SK-N-SH (cell line): ENCODE measurements at regions not wholly inside any gene's neighbourhood (a gene's known extent, or its start where the extent isn't known, plus 50 kb on each side); places are given as distances from the start of the nearest gene placed in this dataset.

Experiments used
- CTCF ChIA-PET: fragments of 300-600, 350-600 bp; formaldehyde crosslinking; extraction: SDS; loops from one replicate; lab custom pipeline; 2021; lab: Yijun Ruan, JAX
- POLR2A ChIA-PET: fragments of 350-600 bp; sonication (Branson Sonifier 250); formaldehyde crosslinking; extraction: SDS; loops from one replicate; lab custom pipeline; 2020; ENCODE audit warnings: antibody characterized with exemption, inconsistent platforms; lab: Yijun Ruan, JAX
- DNase-seq: peaks from one replicate; pipeline ENCODE4 v3.0.0; 2012
- H2AFZ ChIP-seq: fragments of 200-600 bp; sonication (generic); 2 replicates; pipeline ENCODE4 v1.8.1; 2016; ENCODE audit warnings: antibody characterized with exemption, mild to moderate bottlenecking, low read depth
- H3F3A ChIP-seq: fragments of 200-600 bp; sonication (generic); replicated peaks from 2 replicates; pipeline ENCODE3; 2016; ENCODE audit warnings: antibody characterized with exemption, mild to moderate bottlenecking; ENCODE audit not compliant: insufficient read depth
- H3K27ac ChIP-seq, 2 experiments: fragments of 200-500 bp in 1 of 2; fragments of 200-600 bp in 1 of 2; sonication (Bioruptor generic) in 1 of 2; sonication (generic), shearing (Covaris generic) in 1 of 2; 2 replicates each; pipeline versions ENCODE4 v1.5.1 to v1.6.1; 2014 to 2016; ENCODE audit warnings: low read depth in 2 of 2, inconsistent platforms in 1 of 2, low read length in 1 of 2, mild to moderate bottlenecking in 1 of 2, mixed read lengths in 1 of 2
- H3K27me3 ChIP-seq: fragments of 200-600 bp; sonication (generic), shearing (Covaris generic); 2 replicates; pipeline ENCODE4 v1.6.1; 2016; ENCODE audit warnings: mixed run types; ENCODE audit not compliant: insufficient read depth
- H3K36me3 ChIP-seq, 2 experiments: fragments of 200-500 bp in 1 of 2; fragments of 200-600 bp in 1 of 2; sonication (Bioruptor generic) in 1 of 2; sonication (generic) in 1 of 2; replicated peaks in 1 of 2; 2 replicates each; pipeline versions ENCODE3 to v1.5.1; 2014 to 2016; ENCODE audit warnings: low read length in 1 of 2, mild to moderate bottlenecking in 1 of 2; ENCODE audit not compliant: insufficient read depth in 2 of 2, control insufficient read depth in 1 of 2
- H3K4me1 ChIP-seq, 2 experiments: fragments of 200-500 bp in 1 of 2; fragments of 200-600 bp in 1 of 2; sonication (Bioruptor generic) in 1 of 2; sonication (generic), shearing (Covaris generic) in 1 of 2; 2 replicates each; pipeline versions ENCODE4 v1.5.1 to v1.6.1; 2014 to 2016; ENCODE audit warnings: low read depth in 1 of 2, low read length in 1 of 2, mixed run types in 1 of 2; ENCODE audit not compliant: insufficient read depth in 2 of 2, control insufficient read depth in 1 of 2
- H3K4me2 ChIP-seq: fragments of 200-600 bp; sonication (generic), shearing (Covaris generic); 2 replicates; pipeline ENCODE4 v1.6.1; 2017; ENCODE audit warnings: mixed run types
- H3K4me3 ChIP-seq, 2 experiments: fragments of 200-500 bp in 1 of 2; fragments of 200-600 bp in 1 of 2; sonication (Bioruptor generic) in 1 of 2; sonication (generic), shearing (Covaris generic) in 1 of 2; 2 replicates each; pipeline versions ENCODE4 v1.5.1 to v1.8.1; 2014 to 2016; ENCODE audit warnings: low read depth in 2 of 2, inconsistent platforms in 1 of 2, low read length in 1 of 2, mild to moderate bottlenecking in 1 of 2, mixed read lengths in 1 of 2, moderate library complexity in 1 of 2
- H3K79me2 ChIP-seq: fragments of 200-600 bp; sonication (generic); 2 replicates; pipeline ENCODE4 v1.8.1; 2017; ENCODE audit warnings: mild to moderate bottlenecking; ENCODE audit not compliant: insufficient read depth
- H3K9ac ChIP-seq: fragments of 200-600 bp; sonication (generic); 2 replicates; pipeline ENCODE4 v1.6.1; 2017; ENCODE audit warnings: mixed run types
- H3K9me2 ChIP-seq: fragments of 200-600 bp; sonication (generic); 2 replicates; pipeline ENCODE4 v1.6.1; 2017; ENCODE audit warnings: mixed run types
- H3K9me3 ChIP-seq: fragments of 200-600 bp; sonication (generic); 2 replicates; pipeline ENCODE4 v1.6.1; 2017; ENCODE audit warnings: mixed run types, mild to moderate bottlenecking, moderate library complexity
- H4K20me1 ChIP-seq: fragments of 200-600 bp; sonication (generic); 2 replicates; pipeline ENCODE4 v1.6.1; 2017; ENCODE audit warnings: mild to moderate bottlenecking, mixed run types; ENCODE audit not compliant: insufficient read depth
- CHD2 ChIP-seq: fragments of 150-350 bp; IDR thresholded peaks from 2 replicates; pipeline ENCODE4 v1.6.1; 2018; ENCODE audit warnings: low read length; ENCODE audit not compliant: partially characterized antibody
- CTCF ChIP-seq: fragments of 200-600 bp; sonication (generic); IDR thresholded peaks from 2 replicates; pipeline ENCODE4 v1.6.1; 2017; ENCODE audit warnings: antibody characterized with exemption, mild to moderate bottlenecking, moderate library complexity
- ELF1 ChIP-seq: IDR thresholded peaks from 2 replicates; pipeline ENCODE4 v1.4.0; 2012
- EZH2phosphoT487 ChIP-seq: fragments of 200-600 bp; sonication (generic); IDR thresholded peaks from 2 replicates; pipeline ENCODE4 v1.6.1; 2017; ENCODE audit warnings: low read depth, mixed run types, mild to moderate bottlenecking, antibody characterized with exemption, moderate library complexity, borderline replicate concordance
- FOXJ3 ChIP-seq: sonication (generic); formaldehyde crosslinking; IDR thresholded peaks from 2 replicates; pipeline ENCODE4 v1.5.1; 2020; ENCODE audit warnings: mild to moderate bottlenecking, missing genetic modification reagents
- FOXM1 ChIP-seq: IDR thresholded peaks from 2 replicates; pipeline ENCODE4 v1.4.0; 2012; ENCODE audit warnings: low read depth, mild to moderate bottlenecking
- GABPA ChIP-seq: IDR thresholded peaks from 2 replicates; pipeline ENCODE4 v1.4.0; 2012; ENCODE audit warnings: low read depth, mild to moderate bottlenecking
- GATA2 ChIP-seq: sonication (generic); formaldehyde crosslinking; IDR thresholded peaks from 2 replicates; pipeline ENCODE4 v1.5.0; 2020; ENCODE audit warnings: mild to moderate bottlenecking, missing genetic modification reagents
- MAX ChIP-seq: IDR thresholded peaks from 2 replicates; pipeline ENCODE4 v1.4.0; 2012; ENCODE audit warnings: low read depth
- MXI1 ChIP-seq: IDR thresholded peaks from 2 replicates; pipeline ENCODE4 v1.6.1; 2012; ENCODE audit warnings: mild to moderate bottlenecking, low read depth, low read length, improper control_type of control experiment
- NFIC ChIP-seq: IDR thresholded peaks from 2 replicates; pipeline ENCODE4 v1.4.0; 2012; ENCODE audit warnings: borderline replicate concordance
- NRF1 ChIP-seq: IDR thresholded peaks from 2 replicates; pipeline ENCODE4 v1.6.1; 2012; ENCODE audit warnings: low read depth, mild to moderate bottlenecking, low read length
- RAD21 ChIP-seq: IDR thresholded peaks from 2 replicates; pipeline ENCODE4 v1.6.1; 2012; ENCODE audit warnings: mild to moderate bottlenecking, low read length
- RCOR1 ChIP-seq: fragments of 150-350 bp; IDR thresholded peaks from 2 replicates; pipeline ENCODE4 v1.6.1; 2017; ENCODE audit warnings: antibody characterized with exemption, low read length
- RFX5 ChIP-seq: IDR thresholded peaks from 2 replicates; pipeline ENCODE4 v1.6.1; 2012; ENCODE audit warnings: mild to moderate bottlenecking, improper control_type of control experiment, low read length
- RXRA ChIP-seq: IDR thresholded peaks from 2 replicates; pipeline ENCODE4 v1.4.0; 2012; ENCODE audit warnings: low read depth, mild to moderate bottlenecking, borderline replicate concordance
- SIN3A ChIP-seq: IDR thresholded peaks from 2 replicates; pipeline ENCODE4 v1.6.1; 2012; ENCODE audit warnings: low read depth, mild to moderate bottlenecking, low read length, moderate library complexity, borderline replicate concordance
- TAF1 ChIP-seq: IDR thresholded peaks from 2 replicates; pipeline ENCODE4 v1.6.1; 2012; ENCODE audit warnings: low read depth, mild to moderate bottlenecking, low read length, moderate library complexity, borderline replicate concordance
- whole genome bisulfite sequencing: methylation state at CpG from one replicate; pipeline ENCODE4 v1.1.6; 2017; ENCODE audit warnings: low lambda C conversion rate; 5-methylcytosine and 5-hydroxymethylcytosine counted together
- TF ChIP-seq, protein P1 (sequence below): fragments of 150-350 bp; IDR thresholded peaks from 2 replicates; pipeline ENCODE4 v1.6.1; 2017; ENCODE audit warnings: antibody characterized with exemption, low read length, low read depth, borderline replicate concordance
- TF ChIP-seq, protein P2 (sequence below): IDR thresholded peaks from 2 replicates; pipeline ENCODE4; 2012

DNA sequence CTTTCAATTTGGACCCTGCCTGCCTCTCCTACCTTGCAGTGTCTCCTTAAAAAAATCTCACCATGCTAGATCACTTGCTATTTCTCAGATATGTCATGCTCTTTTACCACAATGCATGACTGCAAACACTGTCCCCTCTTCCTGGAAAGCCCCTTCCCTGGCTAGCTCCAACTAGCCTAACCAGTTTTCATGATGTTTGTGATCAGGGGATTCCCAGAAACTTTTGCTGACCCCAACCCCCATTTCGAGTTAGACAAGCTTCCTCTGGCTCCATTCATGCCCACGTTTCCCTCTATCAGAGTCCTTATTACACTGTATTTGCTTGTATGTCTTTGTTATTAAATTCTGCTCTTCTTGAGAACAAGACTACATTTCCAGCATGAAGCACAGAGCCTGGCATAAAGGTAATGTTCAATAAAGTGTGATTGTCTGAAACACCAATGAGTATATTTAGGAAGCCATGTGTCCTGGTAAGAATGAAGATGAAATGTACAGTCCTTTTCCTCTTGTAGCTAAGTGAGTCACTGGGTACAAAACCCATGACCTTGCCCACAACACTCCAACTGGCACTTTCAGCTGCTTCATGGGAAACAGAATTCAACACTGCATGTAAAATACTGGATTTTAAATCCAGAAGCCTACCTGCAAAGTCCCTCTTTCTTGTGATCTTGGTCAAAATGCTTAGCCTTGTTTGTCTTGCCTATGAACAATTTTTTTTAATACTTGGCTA lies 62.0 kb upstream of the ATL2 start:
- no peaks in the 10 kb centered on the region for H3K9me2 ChIP-seq
- H3K27me3 ChIP-seq, result peaks cover 12% of the 10 kb centered on the region
- no peak overlapping the region for H3K4me2 ChIP-seq
- H3K9me3 ChIP-seq, result no peaks in the 10 kb centered on the region
- H3K79me2 ChIP-seq, result no peaks in the 10 kb centered on the region
- ChIA-PET POLR2A (no interaction called here), CTCF (interaction anchor here (0.9 to 2.6 kb wide), 3 partner anchors 24 to 70 kb away, joined by 3 to 7 read pairs (median 3); no protein-coding TSS in a partner anchor)
- no peaks in the 10 kb centered on the region for H3F3A ChIP-seq
- TF ChIP-seq, protein P1, sequence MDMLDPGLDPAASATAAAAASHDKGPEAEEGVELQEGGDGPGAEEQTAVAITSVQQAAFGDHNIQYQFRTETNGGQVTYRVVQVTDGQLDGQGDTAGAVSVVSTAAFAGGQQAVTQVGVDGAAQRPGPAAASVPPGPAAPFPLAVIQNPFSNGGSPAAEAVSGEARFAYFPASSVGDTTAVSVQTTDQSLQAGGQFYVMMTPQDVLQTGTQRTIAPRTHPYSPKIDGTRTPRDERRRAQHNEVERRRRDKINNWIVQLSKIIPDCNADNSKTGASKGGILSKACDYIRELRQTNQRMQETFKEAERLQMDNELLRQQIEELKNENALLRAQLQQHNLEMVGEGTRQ, result no peak
- TF ChIP-seq, protein P2, sequence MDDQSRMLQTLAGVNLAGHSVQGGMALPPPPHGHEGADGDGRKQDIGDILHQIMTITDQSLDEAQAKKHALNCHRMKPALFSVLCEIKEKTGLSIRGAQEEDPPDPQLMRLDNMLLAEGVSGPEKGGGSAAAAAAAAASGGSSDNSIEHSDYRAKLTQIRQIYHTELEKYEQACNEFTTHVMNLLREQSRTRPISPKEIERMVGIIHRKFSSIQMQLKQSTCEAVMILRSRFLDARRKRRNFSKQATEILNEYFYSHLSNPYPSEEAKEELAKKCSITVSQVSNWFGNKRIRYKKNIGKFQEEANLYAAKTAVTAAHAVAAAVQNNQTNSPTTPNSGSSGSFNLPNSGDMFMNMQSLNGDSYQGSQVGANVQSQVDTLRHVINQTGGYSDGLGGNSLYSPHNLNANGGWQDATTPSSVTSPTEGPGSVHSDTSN, result no peak
- TF ChIP-seq EZH2phosphoT487, result no peak
- TF ChIP-seq NRF1, result no peak
- no peak for TF ChIP-seq FOXJ3 (CRISPR knock-in tag)
- TF ChIP-seq NFIC, result no peak
- no peak for TF ChIP-seq RXRA
- TF ChIP-seq TAF1, result no peak
- no peak for TF ChIP-seq ELF1
- no peak for TF ChIP-seq CHD2
- TF ChIP-seq GATA2, result no peak
- TF ChIP-seq FOXM1, result no peak
- no peak for TF ChIP-seq RFX5
- TF ChIP-seq SIN3A, result no peak
- TF ChIP-seq RAD21, result no peak
- no peak for TF ChIP-seq RCOR1
- no peak for TF ChIP-seq GABPA
- no peak for TF ChIP-seq MAX
- no peak for TF ChIP-seq CTCF
- no peak for TF ChIP-seq MXI1
- no peak overlapping the region for H3K27ac ChIP-seq
- no peak overlapping the region for H3K9ac ChIP-seq
- no peaks in the 10 kb centered on the region for H4K20me1 ChIP-seq
- no peaks in the 10 kb centered on the region for H3K36me3 ChIP-seq
- no peak overlapping the region for H2AFZ ChIP-seq
- DNase-seq, result no peak
- WGBS, result 29% methylated on average over 2 of the region's 2 CpGs
- no peak overlapping the region for H3K4me3 ChIP-seq
- H3K4me1 ChIP-seq, result peaks cover 7 to 33% of the 10 kb centered on the region in 2 experiments; a peak in 3 of 4 replicates
